B cell (primary cell): ENCODE measurements at regions not wholly inside any gene's neighbourhood (a gene's known extent, or its start where the extent isn't known, plus 50 kb on each side); places are given as distances from the start of the nearest gene placed in this dataset.

Source experiments
- ATAC-seq: fragments of 200-7000 bp; cut with Tn5 transposase; one replicate; pipeline ENCODE4 v1.10.0; 2021; ENCODE audit warnings: low read depth, mild to moderate bottlenecking, moderate number of reproducible peaks, moderate library complexity
- CTCF ChIA-PET: fragments of 350-600 bp; sonication (Branson Sonifier 250); formaldehyde crosslinking; loops from one replicate; lab custom pipeline; 2021; ENCODE audit warnings: antibody characterized with exemption, inconsistent platforms; lab: Charles Lee
- POLR2A ChIA-PET: fragments of 350-600 bp; sonication (Branson Sonifier 250); formaldehyde crosslinking; loops from one replicate; lab custom pipeline; 2021; ENCODE audit warnings: antibody characterized with exemption; lab: Charles Lee
- DNase-seq: peaks from one replicate; pipeline ENCODE4 v3.0.0; 2013
- H2AFZ ChIP-seq: 2 replicates; pipeline ENCODE4 v1.6.1; 2012; ENCODE audit warnings: mild to moderate bottlenecking, low read depth, low read length; ENCODE audit not compliant: insufficient read depth, poor library complexity, severe bottlenecking
- H3K27ac ChIP-seq, 2 donors: 1 replicate in 1 of 2; 2 replicates in 1 of 2; pipeline ENCODE4 v1.5.1; 2012 to 2013; ENCODE audit warnings: low read length in 2 of 2, mild to moderate bottlenecking in 2 of 2, moderate library complexity in 1 of 2
- H3K27me3 ChIP-seq, 4 experiments: fragments of 200-600 bp in 1 of 4; sonication (generic) in 1 of 4; replicated peaks in 1 of 4; 1 replicate in 2 of 4; 2 replicates in 2 of 4; pipeline versions ENCODE4 v1.6.1 to v1.7.0; 2013 to 2016; ENCODE audit warnings: low read length in 3 of 4, mild to moderate bottlenecking in 2 of 4, mixed read lengths in 1 of 4, moderate library complexity in 1 of 4; ENCODE audit not compliant: insufficient read depth in 4 of 4, control insufficient read depth in 3 of 4; ENCODE audit errors: control extremely low read depth in 1 of 4
- H3K36me3 ChIP-seq, 2 experiments: replicated peaks in 1 of 2; 1 replicate in 1 of 2; 2 replicates in 1 of 2; pipeline versions ENCODE4 v1.6.1 to v1.7.1; 2013; ENCODE audit warnings: low read length in 1 of 2; ENCODE audit not compliant: insufficient read depth in 2 of 2, control insufficient read depth in 1 of 2; ENCODE audit errors: control extremely low read depth in 1 of 2, extremely low read depth in 1 of 2
- H3K4me1 ChIP-seq, 2 donors: fragments of 200-600 bp in 1 of 2; sonication (generic) in 1 of 2; 1 replicate in 1 of 2; 2 replicates in 1 of 2; pipeline versions ENCODE4 v1.5.1 to v1.6.1; 2013 to 2017; ENCODE audit warnings: low read length in 2 of 2; ENCODE audit not compliant: control insufficient read depth in 2 of 2, insufficient read depth in 2 of 2
- H3K4me2 ChIP-seq: replicated peaks from 2 replicates; pipeline ENCODE3; 2012; ENCODE audit warnings: mild to moderate bottlenecking, low read depth, low read length; ENCODE audit not compliant: poor library complexity, severe bottlenecking
- H3K4me3 ChIP-seq, 5 experiments: fragments of 200-600 bp in 1 of 5; sonication (generic) in 1 of 5; 1 replicate in 3 of 5; 2 replicates in 2 of 5; pipeline versions ENCODE4 v1.5.1 to v1.7.0; 2011 to 2016; ENCODE audit warnings: low read length in 4 of 5, mild to moderate bottlenecking in 4 of 5, low read depth in 2 of 5, control low read depth in 1 of 5, moderate library complexity in 1 of 5; ENCODE audit not compliant: insufficient read depth in 1 of 5; ENCODE audit errors: control extremely low read depth in 1 of 5, extremely low read depth in 1 of 5
- H3K79me2 ChIP-seq: fragments of 200-600 bp; sonication (generic); one replicate; pipeline ENCODE4 v1.6.0; 2016; ENCODE audit warnings: low read length; ENCODE audit not compliant: control insufficient read depth, insufficient read depth
- H3K9ac ChIP-seq: fragments of 200-600 bp; sonication (generic); 2 replicates; pipeline ENCODE4 v1.6.1; 2017; ENCODE audit warnings: mild to moderate bottlenecking, low read length, moderate library complexity
- H3K9me3 ChIP-seq, 3 donors: one replicate each; pipeline versions ENCODE4 v1.6.1 to v1.7.1; 2013; ENCODE audit warnings: low read length in 2 of 3; ENCODE audit not compliant: control insufficient read depth in 2 of 3, insufficient read depth in 1 of 3; ENCODE audit errors: control extremely low read depth in 1 of 3
- H4K20me1 ChIP-seq: 2 replicates; pipeline ENCODE4 v1.6.0; 2012; ENCODE audit warnings: mild to moderate bottlenecking, low read length; ENCODE audit not compliant: insufficient read depth, control insufficient read depth, poor library complexity, severe bottlenecking
- H3K27ac Mint-ChIP-seq: one replicate; pipeline ENCODE4 v1.8.0; 2021; ENCODE audit warnings: mixed read lengths
- H3K27me3 Mint-ChIP-seq: one replicate; pipeline ENCODE4 v1.8.0; 2021; ENCODE audit warnings: mixed read lengths
- H3K4me1 Mint-ChIP-seq: one replicate; pipeline ENCODE4 v1.8.0; 2021; ENCODE audit warnings: mixed read lengths
- H3K4me3 Mint-ChIP-seq: one replicate; pipeline ENCODE4 v1.8.0; 2021; ENCODE audit warnings: mixed read lengths
- H3K9me3 Mint-ChIP-seq: one replicate; pipeline ENCODE4 v1.8.0; 2022; ENCODE audit warnings: mixed read lengths; ENCODE audit not compliant: insufficient read depth
- CTCF ChIP-seq: fragments of 200-600 bp; IDR thresholded peaks from one replicate; pipeline ENCODE4 v1.8.0; 2022; ENCODE audit warnings: antibody characterized with exemption, mild to moderate bottlenecking
- EZH2 ChIP-seq: IDR thresholded peaks from 2 replicates; pipeline ENCODE4 v1.6.1; 2012; ENCODE audit warnings: borderline replicate concordance, low read depth, mild to moderate bottlenecking, moderate library complexity, low read length; ENCODE audit not compliant: insufficient read depth, poor library complexity, severe bottlenecking
- WGBS: methylation state at CpG from one replicate; pipeline ENCODE4 v1.1.5; 2013; ENCODE audit warnings: missing lambda C conversion rate; ENCODE audit not compliant: insufficient coverage; 5-methylcytosine and 5-hydroxymethylcytosine counted together
- intact Hi-C: fragments of 100-400 bp; cut with micrococcal nuclease; formaldehyde crosslinking; loops from one replicate; pipeline ENCODE4 v1.10.0; 2022

DNA sequence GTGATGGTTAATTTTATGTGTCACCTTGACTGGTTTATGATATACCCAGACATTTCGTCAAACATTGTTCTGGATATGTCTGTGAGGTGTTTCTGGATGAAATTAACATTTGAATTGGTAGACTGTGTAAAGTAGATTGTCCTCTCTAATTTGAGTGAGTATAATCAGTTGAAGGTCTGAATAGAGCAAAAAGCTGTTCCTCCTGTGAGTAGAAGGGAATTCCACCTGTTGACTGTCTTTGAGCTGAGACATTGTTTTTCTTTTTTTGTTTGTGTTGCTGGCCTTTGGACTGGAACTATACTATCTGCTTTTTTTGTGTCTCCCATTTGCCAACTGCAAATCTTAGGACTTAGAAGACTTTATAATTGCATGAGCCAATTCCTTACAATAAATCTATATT, 920.9 kb upstream of the LRFN5 start:
- no peaks in the 10 kb centered on the region for H3K9me3 Mint-ChIP-seq
- ChIA-PET CTCF (no interaction called here), POLR2A (no interaction called here)
- Histone ChIP-seq H4K20me1 (no peaks in the 10 kb centered on the region), H3K4me1 (no peaks in the 10 kb centered on the region), H3K27ac (no peak overlapping the region), H3K4me2 (no peak overlapping the region), H3K79me2 (no peaks in the 10 kb centered on the region), H3K4me3 (no peak overlapping the region), H3K27me3 (no peaks in the 10 kb centered on the region), H2AFZ (no peak overlapping the region), H3K36me3 (no peaks in the 10 kb centered on the region), H3K9me3 (peaks cover 0 to 2% (median 0%) of the 10 kb centered on the region in 3 donors), H3K9ac (no peak overlapping the region)
- no peak overlapping the region for H3K27ac Mint-ChIP-seq
- H3K27me3 Mint-ChIP-seq, result no peaks in the 10 kb centered on the region
- no peak overlapping the region for H3K4me3 Mint-ChIP-seq
- ATAC-seq (no peak), DNase-seq (no peak)
- TF ChIP-seq CTCF (no peak), EZH2 (no peak)
- intact Hi-C loops, result no loop called here
- no peaks in the 10 kb centered on the region for H3K4me1 Mint-ChIP-seq
- WGBS, result 100% methylated on average over 1 of the region's 1 CpG

DNA sequence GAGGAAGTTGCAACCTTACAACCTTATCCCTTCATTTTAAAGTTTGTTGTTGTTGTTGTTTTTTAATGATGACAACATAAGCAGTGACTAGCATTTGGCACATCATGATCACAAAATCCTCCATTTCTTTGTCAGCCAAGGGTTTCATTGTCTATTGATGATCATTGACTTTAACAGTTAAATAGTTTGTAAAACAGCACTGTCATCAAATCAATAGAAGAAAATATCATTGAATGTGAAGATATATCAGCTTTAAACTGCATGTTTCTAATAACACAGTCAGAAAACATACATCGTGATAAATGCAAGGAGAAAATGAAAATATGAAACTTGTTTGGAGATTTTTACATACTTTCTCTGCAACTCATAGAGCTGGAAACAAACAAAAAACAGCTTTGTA, 922.3 kb upstream of the LRFN5 start:
- H3K4me3 ChIP-seq, result no peak overlapping the region
- ATAC-seq, result no peak
- no peak overlapping the region for H3K4me3 Mint-ChIP-seq
- no peak overlapping the region for H3K27ac Mint-ChIP-seq
- no peaks in the 10 kb centered on the region for H3K9me3 Mint-ChIP-seq
- POLR2A ChIA-PET, result no interaction called here
- H3K27me3 ChIP-seq, result no peaks in the 10 kb centered on the region
- H4K20me1 ChIP-seq, result no peaks in the 10 kb centered on the region
- TF ChIP-seq CTCF (no peak), EZH2 (no peak)
- H3K9ac ChIP-seq, result no peak overlapping the region
- H3K4me2 ChIP-seq, result no peak overlapping the region
- no peaks in the 10 kb centered on the region for H3K4me1 Mint-ChIP-seq
- WGBS, result no CpG with 5 or more reads among the region's 1 CpG
- no peak for DNase-seq
- H3K27me3 Mint-ChIP-seq, result no peaks in the 10 kb centered on the region
- no peak overlapping the region for H2AFZ ChIP-seq
- no peaks in the 10 kb centered on the region for H3K79me2 ChIP-seq
- intact Hi-C loops, result no loop called here
- peaks cover 0 to 2% (median 0%) of the 10 kb centered on the region in 3 donors for H3K9me3 ChIP-seq
- H3K36me3 ChIP-seq, result no peaks in the 10 kb centered on the region
- no peaks in the 10 kb centered on the region for H3K4me1 ChIP-seq
- H3K27ac ChIP-seq, result no peak overlapping the region
- CTCF ChIA-PET, result no interaction called here
